Stimulated activated CD4-positive, alpha-beta T cell treated with anti-CD3 and anti-CD28 coated beads, TNF-alpha, amount 100 ng/mL, for 48 hours (primary cell): ENCODE measurements at regions not wholly inside any gene's neighbourhood (a gene's known extent, or its start where the extent isn't known, plus 50 kb on each side); places are given as distances from the start of the nearest gene placed in this dataset.

Experiments
- DNase-seq, 3 donors: peaks; one replicate each; pipeline ENCODE4 v3.0.0-alpha.2; 2020; ENCODE audit warnings: low read depth in 3 of 3

GRCh38 chr3:187929112-187929816 lies 184.0 kb upstream of the BCL6 start:
- no peak for DNase-seq

- no peak for DNase-seq
Measured at GRCh38 chr3:187930021-187930420, 184.8 kb upstream of the BCL6 start.

- no peak for DNase-seq
Measured at GRCh38 chr3:187931101-187931500, 185.8 kb upstream of the BCL6 start.

- DNase-seq: no peak
Measured at GRCh38 chr3:187931770-187932278, 186.6 kb upstream of the BCL6 start.

GRCh38 chr3:187932530-187932929 lies 187.3 kb upstream of the BCL6 start:
- DNase-seq: no peak

GRCh38 chr3:187935623-187936156 lies 190.4 kb upstream of the BCL6 start:
- DNase-seq: no peak

GRCh38 chr3:187936676-187937075 lies 191.4 kb upstream of the BCL6 start:
- DNase-seq: no peak

GRCh38 chr3:187939891-187940290 lies 194.6 kb upstream of the BCL6 start:
- DNase-seq: no peak

- DNase-seq: no peak
Measured at GRCh38 chr3:187941135-187941847, 196.0 kb upstream of the BCL6 start.

- DNase-seq: no peak
Measured at GRCh38 chr3:187941848-187942194, 196.6 kb upstream of the BCL6 start.

GRCh38 chr3:187942658-187943241 lies 197.5 kb upstream of the BCL6 start:
- DNase-seq: no peak

- DNase-seq: no peak
Measured at GRCh38 chr3:187943677-187944389, 198.6 kb upstream of the BCL6 start.

GRCh38 chr3:187944390-187945179 lies 199.3 kb upstream of the BCL6 start:
- no peak for DNase-seq

GRCh38 chr3:187945374-187945773 lies 200.1 kb upstream of the BCL6 start:
- no peak for DNase-seq

GRCh38 chr3:187946163-187946691 lies 201.0 kb upstream of the BCL6 start:
- DNase-seq: no peak

GRCh38 chr3:187946981-187947380 lies 201.7 kb upstream of the BCL6 start:
- no peak for DNase-seq

- DNase-seq: no peak
Measured at GRCh38 chr3:187947927-187948682, 202.8 kb upstream of the BCL6 start.

- DNase-seq: no peak
Measured at GRCh38 chr3:187949093-187949820, 204.0 kb upstream of the BCL6 start.

GRCh38 chr3:187950671-187951070 lies 203.3 kb upstream of the LPP start:
- no peak for DNase-seq
